Right atrium auricular region (tissue), 2 donors: ENCODE measurements at regions not wholly inside any gene's neighbourhood (a gene's known extent, or its start where the extent isn't known, plus 50 kb on each side); places are given as distances from the start of the nearest gene placed in this dataset.

Source experiments
- DNase-seq: peaks from one replicate; pipeline ENCODE4 v3.0.0-alpha.2; 2019; ENCODE audit warnings: low spot score
- H3K27ac ChIP-seq, 2 donors: fragments of 200-600 bp; sonication (generic); 1 replicate in 1 of 2; 2 replicates in 1 of 2; pipeline ENCODE4 v1.5.1; 2016 to 2019
- H3K27me3 ChIP-seq, 2 donors: fragments of 200-600 bp; sonication (generic); one replicate each; pipeline versions ENCODE4 v1.5.1 to v1.6.0; 2017 to 2019
- H3K36me3 ChIP-seq: fragments of 200-600 bp; sonication (generic); one replicate; pipeline ENCODE4 v1.5.1; 2016
- H3K4me1 ChIP-seq, 2 donors: fragments of 200-600 bp; sonication (generic); one replicate each; pipeline versions ENCODE4 v1.5.1 to v1.6.0; 2017 to 2019
- H3K4me3 ChIP-seq, 2 donors: fragments of 200-600 bp; sonication (generic); 1 replicate in 1 of 2; 2 replicates in 1 of 2; pipeline ENCODE4 v1.5.1; 2017 to 2019; ENCODE audit warnings: mild to moderate bottlenecking in 1 of 2, moderate library complexity in 1 of 2
- H3K9me3 ChIP-seq, 2 donors: fragments of 200-600 bp; sonication (generic); one replicate each; pipeline ENCODE4 v1.5.1; 2019
- TF ChIP-seq, protein P1 (sequence below), 2 donors: fragments of 200-600 bp; sonication (generic); IDR thresholded peaks; one replicate each; pipeline ENCODE4 v1.5.1; 2019; ENCODE audit warnings: antibody characterized with exemption in 2 of 2

DNA sequence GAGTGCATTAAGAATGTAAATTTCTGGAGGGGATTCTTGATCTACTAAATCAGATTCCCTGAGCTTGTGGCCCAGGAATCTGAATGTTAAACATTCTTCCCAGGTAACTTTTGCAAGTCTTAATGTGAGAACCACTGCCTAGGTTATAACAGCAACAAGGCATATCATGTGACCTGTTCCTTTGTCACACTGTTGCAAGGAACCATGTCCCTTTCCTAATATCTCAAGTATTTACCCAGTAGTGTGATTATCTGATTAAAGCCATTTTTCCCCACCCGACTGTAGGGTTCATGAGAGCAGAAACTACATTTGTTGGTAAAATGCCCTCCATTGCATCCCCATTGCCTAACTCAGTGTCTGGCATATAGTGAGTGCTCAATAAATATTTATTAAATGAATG is 112.9 kb upstream of the ATP1A1 start:
- Histone ChIP-seq H3K36me3 (no peaks in the 10 kb centered on the region), H3K27ac (no peak overlapping the region), H3K4me1 (no peaks in the 10 kb centered on the region), H3K27me3 (no peaks in the 10 kb centered on the region), H3K9me3 (no peaks in the 10 kb centered on the region), H3K4me3 (no peak overlapping the region)
- TF ChIP-seq, protein P1, sequence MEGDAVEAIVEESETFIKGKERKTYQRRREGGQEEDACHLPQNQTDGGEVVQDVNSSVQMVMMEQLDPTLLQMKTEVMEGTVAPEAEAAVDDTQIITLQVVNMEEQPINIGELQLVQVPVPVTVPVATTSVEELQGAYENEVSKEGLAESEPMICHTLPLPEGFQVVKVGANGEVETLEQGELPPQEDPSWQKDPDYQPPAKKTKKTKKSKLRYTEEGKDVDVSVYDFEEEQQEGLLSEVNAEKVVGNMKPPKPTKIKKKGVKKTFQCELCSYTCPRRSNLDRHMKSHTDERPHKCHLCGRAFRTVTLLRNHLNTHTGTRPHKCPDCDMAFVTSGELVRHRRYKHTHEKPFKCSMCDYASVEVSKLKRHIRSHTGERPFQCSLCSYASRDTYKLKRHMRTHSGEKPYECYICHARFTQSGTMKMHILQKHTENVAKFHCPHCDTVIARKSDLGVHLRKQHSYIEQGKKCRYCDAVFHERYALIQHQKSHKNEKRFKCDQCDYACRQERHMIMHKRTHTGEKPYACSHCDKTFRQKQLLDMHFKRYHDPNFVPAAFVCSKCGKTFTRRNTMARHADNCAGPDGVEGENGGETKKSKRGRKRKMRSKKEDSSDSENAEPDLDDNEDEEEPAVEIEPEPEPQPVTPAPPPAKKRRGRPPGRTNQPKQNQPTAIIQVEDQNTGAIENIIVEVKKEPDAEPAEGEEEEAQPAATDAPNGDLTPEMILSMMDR (IDR thresholded peaks at IDR 0.05) = no peak
- no peak for DNase-seq

DNA sequence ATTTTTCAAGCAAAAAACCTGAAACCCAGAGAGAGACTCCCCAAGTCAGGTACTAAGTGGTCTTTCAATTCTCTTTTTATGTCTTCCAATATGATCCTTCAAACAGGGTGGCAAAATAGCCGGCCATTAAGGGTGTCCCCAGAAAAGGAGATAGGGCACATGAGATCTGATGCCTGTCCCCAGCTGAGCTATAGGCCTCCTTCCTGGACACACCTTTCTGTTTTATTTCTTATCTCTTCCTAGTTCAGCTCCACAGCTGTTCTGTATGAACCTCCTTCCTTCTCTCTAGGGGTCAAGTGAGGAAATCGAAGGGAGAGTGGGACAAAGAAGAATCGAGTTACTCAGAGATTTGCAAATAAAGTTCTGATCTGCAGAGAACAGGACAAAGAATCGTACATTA is 112.4 kb upstream of the ATP1A1 start:
- Histone ChIP-seq H3K36me3 (no peaks in the 10 kb centered on the region), H3K9me3 (no peaks in the 10 kb centered on the region), H3K4me3 (no peak overlapping the region), H3K4me1 (no peaks in the 10 kb centered on the region), H3K27me3 (no peaks in the 10 kb centered on the region), H3K27ac (no peak overlapping the region)
- TF ChIP-seq, protein P1 (IDR thresholded peaks at IDR 0.05) = no peak
- no peak for DNase-seq

DNA sequence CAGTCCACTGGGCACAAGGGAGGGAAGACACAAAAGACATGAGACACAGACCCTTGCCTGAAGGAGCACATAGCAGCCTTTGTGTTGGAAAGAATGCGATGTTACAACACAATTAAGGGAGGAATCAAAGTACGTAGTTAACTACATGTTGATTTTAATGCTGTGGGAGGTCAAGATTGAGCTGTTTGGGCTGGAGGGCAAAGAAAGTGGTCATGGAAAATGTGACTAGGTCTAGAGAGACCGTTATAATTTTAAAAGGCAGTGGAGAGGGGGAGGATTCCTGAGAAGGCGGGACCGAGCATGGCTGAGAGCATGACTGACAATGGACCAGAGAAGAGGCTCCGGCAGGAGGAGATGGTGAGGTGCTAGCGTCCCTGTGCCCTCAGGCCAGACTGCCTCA is 111.8 kb upstream of the ATP1A1 start:
- no peak for DNase-seq
- Histone ChIP-seq H3K36me3 (no peaks in the 10 kb centered on the region), H3K4me1 (no peaks in the 10 kb centered on the region), H3K9me3 (no peaks in the 10 kb centered on the region), H3K4me3 (no peak overlapping the region), H3K27ac (no peak overlapping the region), H3K27me3 (no peaks in the 10 kb centered on the region)
- TF ChIP-seq, protein P1 (IDR thresholded peaks at IDR 0.05) = no peak

DNA sequence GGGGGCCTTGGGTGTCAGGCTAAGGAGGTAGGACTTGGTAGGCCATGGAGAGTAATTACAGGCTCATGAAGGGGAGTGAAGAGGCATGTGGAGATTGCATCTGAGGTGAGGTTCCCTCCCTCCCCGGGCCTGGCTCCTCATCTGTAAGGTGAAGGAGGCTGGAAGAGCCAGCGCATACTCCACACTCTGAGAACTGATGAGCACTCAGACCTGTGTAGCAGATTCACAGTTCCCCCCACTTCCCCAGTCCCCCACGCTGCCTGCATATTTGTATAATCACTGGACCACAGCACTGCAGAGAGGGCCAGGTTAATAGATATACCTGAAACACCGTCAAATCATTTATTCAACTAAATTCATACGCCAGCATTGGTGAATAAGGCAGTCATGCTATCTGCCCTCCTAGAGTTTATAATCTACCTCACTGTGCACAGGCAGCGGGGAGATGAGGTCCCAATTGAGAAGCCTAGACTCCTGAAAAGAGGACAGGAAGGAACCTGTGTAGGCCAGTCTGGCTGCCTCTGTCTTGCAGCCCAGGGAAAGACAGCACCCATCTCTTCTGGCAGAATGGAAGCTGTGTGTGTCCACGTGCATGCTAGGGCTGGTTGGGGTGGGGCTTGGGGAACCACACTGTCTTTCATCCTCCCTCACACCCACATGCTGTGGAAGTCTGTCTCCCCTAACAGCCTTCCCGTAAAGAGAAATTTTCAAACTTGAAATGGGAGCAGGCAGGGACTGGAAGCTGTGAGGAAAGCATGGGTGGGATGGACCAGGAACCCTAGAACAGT is 110.6 kb upstream of the ATP1A1 start:
- DNase-seq = no peak
- no peak overlapping the region for H3K4me3 ChIP-seq
- no peaks in the 10 kb centered on the region for H3K4me1 ChIP-seq
- H3K9me3 ChIP-seq = no peaks in the 10 kb centered on the region
- TF ChIP-seq, protein P1 (IDR thresholded peaks at IDR 0.05) = no peak
- no peaks in the 10 kb centered on the region for H3K27me3 ChIP-seq
- H3K27ac ChIP-seq = no peak overlapping the region
- H3K36me3 ChIP-seq = no peaks in the 10 kb centered on the region

DNA sequence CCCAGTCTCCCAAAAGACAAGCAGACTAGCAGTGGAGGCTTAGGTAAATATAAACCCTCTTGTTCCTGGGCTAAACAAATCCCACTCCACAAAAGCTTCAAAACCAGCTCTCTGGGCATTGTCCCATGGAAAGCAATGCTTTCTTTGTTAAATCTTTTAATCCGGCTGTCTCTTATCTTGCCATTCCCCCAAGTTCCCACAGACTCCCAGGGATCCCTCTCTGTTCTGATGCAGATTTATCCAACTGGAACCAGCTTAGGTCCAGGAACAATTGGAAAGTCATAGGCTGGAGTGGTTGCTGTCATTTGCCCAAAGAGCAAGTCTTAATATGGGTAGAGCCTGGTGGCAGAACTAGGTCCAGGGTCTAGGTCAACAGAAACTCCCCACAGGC is 110.1 kb upstream of the ATP1A1 start:
- Histone ChIP-seq H3K27ac (no peak overlapping the region), H3K36me3 (no peaks in the 10 kb centered on the region), H3K9me3 (no peaks in the 10 kb centered on the region), H3K4me1 (no peaks in the 10 kb centered on the region), H3K27me3 (no peaks in the 10 kb centered on the region), H3K4me3 (no peak overlapping the region)
- DNase-seq = no peak
- TF ChIP-seq, protein P1 (IDR thresholded peaks at IDR 0.05) = no peak
